Trophoblast cell (in vitro differentiated cells and primary cell): ENCODE measurements at regions not wholly inside any gene's neighbourhood (a gene's known extent, or its start where the extent isn't known, plus 50 kb on each side); places are given as distances from the start of the nearest gene placed in this dataset.
A peak's percentile ranks its signal among the peaks of the same experiment; 100 is the strongest.

Experiments
- DNase-seq, 2 donors: peaks; one replicate each; pipeline ENCODE4 v3.0.0-alpha.2; 2016
- H2AFZ ChIP-seq: 2 replicates; pipeline ENCODE4 v1.6.1; 2013; ENCODE audit warnings: low read length, moderate library complexity, mild to moderate bottlenecking; ENCODE audit not compliant: insufficient read depth, poor library complexity
- H2AK5ac ChIP-seq: 2 replicates; pipeline ENCODE4 v1.6.1; 2013; ENCODE audit warnings: mild to moderate bottlenecking, low read length
- H2BK120ac ChIP-seq: 2 replicates; pipeline ENCODE4 v1.6.1; 2013; ENCODE audit warnings: low read length, mild to moderate bottlenecking, moderate library complexity; ENCODE audit not compliant: insufficient read depth, poor library complexity
- H2BK12ac ChIP-seq: 2 replicates; pipeline ENCODE4 v1.6.1; 2013; ENCODE audit warnings: mild to moderate bottlenecking, low read length, moderate library complexity
- H2BK5ac ChIP-seq: 2 replicates; pipeline ENCODE4 v1.6.1; 2013; ENCODE audit warnings: low read length, low read depth, moderate library complexity, mild to moderate bottlenecking; ENCODE audit not compliant: poor library complexity
- H3K14ac ChIP-seq: 2 replicates; pipeline ENCODE4 v1.6.1; 2013; ENCODE audit warnings: mild to moderate bottlenecking, low read length
- H3K18ac ChIP-seq: 2 replicates; pipeline ENCODE4 v1.6.1; 2013; ENCODE audit warnings: mild to moderate bottlenecking, low read length
- H3K23ac ChIP-seq: 2 replicates; pipeline ENCODE4 v1.6.1; 2013; ENCODE audit warnings: low read length
- H3K27ac ChIP-seq: 2 replicates; pipeline ENCODE4 v1.5.1; 2013; ENCODE audit warnings: low read depth, mild to moderate bottlenecking, inconsistent platforms, low read length, moderate library complexity
- H3K27me3 ChIP-seq: 2 replicates; pipeline ENCODE4 v1.6.1; 2013; ENCODE audit warnings: inconsistent platforms, mild to moderate bottlenecking, low read length, moderate library complexity; ENCODE audit not compliant: insufficient read depth
- H3K36me3 ChIP-seq, 2 experiments: 1 replicate in 1 of 2; 2 replicates in 1 of 2; pipeline ENCODE4 v1.6.1; 2013; ENCODE audit warnings: low read length in 2 of 2, mild to moderate bottlenecking in 2 of 2, moderate library complexity in 1 of 2; ENCODE audit not compliant: insufficient read depth in 2 of 2, control insufficient read depth in 1 of 2
- H3K4ac ChIP-seq: 2 replicates; pipeline ENCODE4 v1.6.1; 2013; ENCODE audit warnings: low read depth, mild to moderate bottlenecking, low read length, moderate library complexity
- H3K4me1 ChIP-seq, 2 experiments: 1 replicate in 1 of 2; 2 replicates in 1 of 2; pipeline ENCODE4 v1.6.1; 2013; ENCODE audit warnings: low read length in 2 of 2, mild to moderate bottlenecking in 2 of 2, moderate library complexity in 1 of 2; ENCODE audit not compliant: insufficient read depth in 2 of 2, control insufficient read depth in 1 of 2
- H3K4me2 ChIP-seq: 2 replicates; pipeline ENCODE4 v1.6.1; 2013; ENCODE audit warnings: inconsistent platforms, mild to moderate bottlenecking, low read length, moderate library complexity
- H3K4me3 ChIP-seq: 2 replicates; pipeline ENCODE4 v1.5.1; 2013; ENCODE audit warnings: mild to moderate bottlenecking, low read depth, low read length, inconsistent platforms
- H3K79me1 ChIP-seq: one replicate; pipeline ENCODE4 v1.6.1; 2013; ENCODE audit warnings: low read length
- H3K79me2 ChIP-seq: 2 replicates; pipeline ENCODE4 v1.6.1; 2013; ENCODE audit warnings: low read length, mild to moderate bottlenecking; ENCODE audit not compliant: control insufficient read depth, insufficient read depth, poor library complexity
- H3K9ac ChIP-seq: 2 replicates; pipeline ENCODE4 v1.6.1; 2013; ENCODE audit warnings: mild to moderate bottlenecking, low read length
- H3K9me3 ChIP-seq: 2 replicates; pipeline ENCODE4 v1.6.1; 2013; ENCODE audit warnings: low read depth, mild to moderate bottlenecking, control low read depth, inconsistent platforms, low read length; ENCODE audit not compliant: insufficient read depth
- H4K12ac ChIP-seq: 2 replicates; pipeline ENCODE4 v1.6.1; 2013; ENCODE audit warnings: low read depth, mild to moderate bottlenecking, low read length, moderate library complexity
- H4K8ac ChIP-seq: 2 replicates; pipeline ENCODE4 v1.6.1; 2013; ENCODE audit warnings: low read depth, mild to moderate bottlenecking, low read length, moderate library complexity
- H4K91ac ChIP-seq: one replicate; pipeline ENCODE4 v1.6.1; 2013; ENCODE audit warnings: low read depth, mild to moderate bottlenecking, low read length, moderate library complexity
- WGBS: extraction: QIAGEN DNeasy Blood & Tissue Kit; methylation state at CpG from one replicate; pipeline ENCODE4 v1.1.7; 2013; ENCODE audit warnings: missing lambda C conversion rate; ENCODE audit not compliant: insufficient read length, insufficient coverage; ENCODE audit errors: extremely low coverage; 5-methylcytosine and 5-hydroxymethylcytosine counted together

DNA sequence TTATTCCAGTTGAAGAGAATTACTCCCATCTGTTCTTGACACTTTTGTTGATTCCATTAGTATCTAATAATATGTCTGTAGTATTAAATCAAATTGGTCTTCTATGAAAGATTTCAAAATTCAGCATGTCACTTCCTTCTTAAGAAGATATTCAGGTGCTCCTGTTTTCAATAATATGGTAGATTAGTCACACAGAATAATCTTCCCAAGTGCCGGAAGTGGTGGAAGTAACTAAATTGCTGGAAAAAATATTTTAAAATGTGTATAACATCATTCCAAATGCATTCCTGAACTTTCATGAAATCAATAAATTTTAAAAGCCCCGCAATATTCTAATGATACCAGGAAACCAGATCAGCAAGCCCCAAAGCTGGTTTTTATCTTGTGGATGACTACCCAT, 281.3 kb downstream of the EPM2A start:
- Histone ChIP-seq H4K12ac (no peak overlapping the region), H3K9me3 (no peaks in the 10 kb centered on the region), H3K27me3 (no peaks in the 10 kb centered on the region), H3K36me3 (no peaks in the 10 kb centered on the region), H3K4me2 (no peak overlapping the region), H4K8ac (no peak overlapping the region), H3K27ac (no peak overlapping the region), H3K79me2 (no peaks in the 10 kb centered on the region), H4K91ac (no peak overlapping the region), H2BK5ac (no peak overlapping the region), H3K79me1 (no peaks in the 10 kb centered on the region), H2AFZ (no peak overlapping the region), H3K9ac (no peak overlapping the region), H2BK120ac (no peak overlapping the region), H3K18ac (no peak overlapping the region), H3K4ac (no peak overlapping the region), H2AK5ac (no peak overlapping the region), H3K23ac (no peak overlapping the region), H2BK12ac (no peak overlapping the region), H3K4me1 (no peaks in the 10 kb centered on the region), H3K4me3 (no peak overlapping the region), H3K14ac (no peak overlapping the region)
- peak in 1 of 2 donors; percentile 27 for DNase-seq
- WGBS: no CpG with 5 or more reads among the region's 2 CpGs

DNA sequence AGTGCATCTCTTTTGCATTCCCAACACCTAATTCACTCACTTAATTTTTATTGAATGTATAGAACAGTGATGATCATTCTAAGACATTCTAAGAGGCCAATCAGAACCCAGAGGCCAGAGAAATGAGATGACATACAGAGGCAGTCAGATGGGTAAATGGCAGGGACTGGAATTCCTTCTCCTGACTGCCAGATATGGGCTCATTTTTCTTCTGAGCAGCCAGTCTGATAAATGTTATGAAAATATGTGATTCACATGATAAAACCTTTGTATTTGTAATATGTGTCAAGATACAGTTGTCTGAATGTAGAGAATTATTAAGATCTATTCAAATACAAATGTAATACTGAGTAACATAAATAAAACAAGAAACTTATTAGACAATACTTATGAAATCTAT, 277.8 kb downstream of the EPM2A start:
- DNase-seq: peak; percentile 2 to 53
- H4K8ac ChIP-seq: no peak overlapping the region

DNA sequence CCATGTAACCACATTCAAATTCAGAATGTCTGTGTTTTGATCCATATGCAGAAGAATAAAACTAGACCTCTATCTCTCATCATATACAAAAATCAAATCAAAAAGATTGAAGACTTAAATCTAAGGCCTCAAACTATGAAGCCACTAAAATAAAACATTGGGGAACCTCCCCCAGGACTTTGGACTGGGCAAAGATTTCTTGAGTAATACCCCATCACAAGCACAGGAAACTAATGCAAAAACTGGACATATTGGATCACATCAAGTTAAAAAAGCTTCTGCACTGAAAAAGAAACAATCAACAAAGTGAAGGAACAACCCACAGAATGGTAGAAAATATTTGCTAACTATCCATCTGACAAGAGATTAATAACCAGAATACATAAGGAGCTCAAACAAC, 266.8 kb downstream of the EPM2A start:
- Histone ChIP-seq H3K79me1 (no peaks in the 10 kb centered on the region), H3K4me3 (no peak overlapping the region), H3K23ac (no peak overlapping the region), H4K91ac (no peak overlapping the region), H3K14ac (no peak overlapping the region), H2AK5ac (no peak overlapping the region), H3K27me3 (no peaks in the 10 kb centered on the region), H3K18ac (no peak overlapping the region), H3K4me2 (no peak overlapping the region), H3K4me1 (no peaks in the 10 kb centered on the region), H3K9ac (no peak overlapping the region), H3K36me3 (no peaks in the 10 kb centered on the region), H3K4ac (no peak overlapping the region), H2AFZ (no peak overlapping the region), H2BK5ac (no peak overlapping the region), H2BK12ac (no peak overlapping the region), H3K79me2 (no peaks in the 10 kb centered on the region), H3K9me3 (no peaks in the 10 kb centered on the region), H4K12ac (no peak overlapping the region), H4K8ac (no peak overlapping the region), H2BK120ac (no peak overlapping the region), H3K27ac (no peak overlapping the region)
- DNase-seq: no peak

More for the DNA sequence above, 277.8 kb downstream of the EPM2A start:
- Histone ChIP-seq H3K79me2 (no peaks in the 10 kb centered on the region), H3K23ac (no peak overlapping the region), H2AK5ac (no peak overlapping the region), H3K79me1 (no peaks in the 10 kb centered on the region), H4K12ac (no peak overlapping the region), H3K27ac (no peak overlapping the region), H2BK5ac (no peak overlapping the region), H3K4me3 (no peak overlapping the region), H3K18ac (no peak overlapping the region), H4K91ac (no peak overlapping the region), H3K27me3 (no peaks in the 10 kb centered on the region), H3K4me1 (no peaks in the 10 kb centered on the region), H2BK12ac (no peak overlapping the region), H2AFZ (no peak overlapping the region), H3K4me2 (no peak overlapping the region), H3K14ac (no peak overlapping the region), H3K36me3 (no peaks in the 10 kb centered on the region), H3K9ac (no peak overlapping the region), H3K9me3 (no peaks in the 10 kb centered on the region), H2BK120ac (no peak overlapping the region), H3K4ac (no peak overlapping the region)

DNA sequence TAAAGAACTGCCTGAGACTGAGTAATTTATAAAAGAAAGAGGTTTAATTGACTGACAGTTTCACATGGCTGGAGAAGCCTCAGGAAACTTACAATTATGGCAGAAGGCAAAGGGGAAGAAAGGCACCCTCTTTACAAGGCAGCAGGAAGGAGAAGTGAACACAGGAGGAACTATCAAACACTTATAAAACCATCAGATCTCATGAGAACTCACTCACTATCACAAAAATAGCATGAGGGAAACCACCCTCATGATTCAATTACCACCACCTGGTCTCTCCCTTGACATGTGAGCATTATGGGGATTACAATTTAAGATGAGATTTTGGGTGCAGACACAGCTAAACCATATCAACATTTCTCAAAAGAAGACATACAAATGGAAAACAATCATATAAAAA, 266.3 kb downstream of the EPM2A start:
- Histone ChIP-seq H4K8ac (no peak overlapping the region), H3K14ac (no peak overlapping the region), H3K27me3 (no peaks in the 10 kb centered on the region), H3K4me2 (no peak overlapping the region), H3K4me1 (no peaks in the 10 kb centered on the region), H2BK12ac (no peak overlapping the region), H3K4me3 (no peak overlapping the region), H4K12ac (no peak overlapping the region), H2BK120ac (no peak overlapping the region), H3K23ac (no peak overlapping the region), H2AK5ac (no peak overlapping the region), H3K79me1 (no peaks in the 10 kb centered on the region), H2BK5ac (no peak overlapping the region), H4K91ac (no peak overlapping the region), H3K18ac (no peak overlapping the region), H2AFZ (no peak overlapping the region), H3K9ac (no peak overlapping the region), H3K27ac (no peak overlapping the region), H3K36me3 (no peaks in the 10 kb centered on the region), H3K79me2 (no peaks in the 10 kb centered on the region), H3K4ac (no peak overlapping the region), H3K9me3 (no peaks in the 10 kb centered on the region)
- no peak for DNase-seq
